Ureter (tissue), 1 donor: ENCODE measurements at regions not wholly inside any gene's neighbourhood (a gene's known extent, or its start where the extent isn't known, plus 50 kb on each side); places are given as distances from the start of the nearest gene placed in this dataset.
"Not testable (repeated sequence)": the region's sequence is repeated elsewhere in the genome, so short reads cannot be mapped to it uniquely, and the experiment has no call there.

ENCODE experiments used
- DNase-seq: peaks from one replicate; pipeline ENCODE4 v3.0.0-alpha.2; 2020; ENCODE audit warnings: low spot score
- donor health status: DM: yes; HTN: yes; CAD: no.

DNA sequence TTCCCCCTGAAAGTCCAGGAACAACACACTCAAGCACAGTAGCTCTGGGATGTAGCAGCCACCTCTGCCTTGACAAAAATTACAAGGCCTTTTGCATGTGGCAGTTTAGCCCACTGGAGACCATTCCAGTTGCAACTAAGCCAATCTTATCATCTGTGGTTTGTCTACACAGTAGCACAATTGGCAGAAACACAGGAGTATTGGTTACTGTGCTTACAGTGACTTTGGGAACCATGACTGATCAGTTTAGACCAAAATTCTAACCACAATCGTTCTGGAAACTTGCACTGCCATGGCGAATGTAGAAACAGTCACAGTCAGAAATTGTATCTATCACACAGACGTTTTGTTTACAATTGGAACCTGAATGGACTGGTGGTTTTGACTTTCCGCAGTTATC, 403.7 kb upstream of the MEIS1 start:
- no peak for DNase-seq

DNA sequence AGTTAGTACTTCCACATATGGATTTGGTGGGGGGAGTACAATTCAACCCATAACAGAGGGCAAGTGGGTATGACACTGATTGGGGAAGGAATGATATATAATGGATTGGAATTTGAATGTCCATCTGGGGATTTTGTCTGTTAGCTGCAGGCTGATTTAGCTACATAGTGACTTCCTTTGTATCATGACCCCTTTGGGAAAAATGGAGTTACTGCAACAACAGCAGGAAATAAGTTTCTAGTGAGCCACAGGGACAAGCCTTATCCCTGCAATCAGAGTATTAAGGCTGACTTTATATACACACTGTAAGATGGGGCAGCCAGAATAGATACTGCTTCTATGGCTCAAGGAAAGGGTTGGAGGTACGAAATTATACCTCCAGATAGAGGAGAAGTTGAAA, 404.4 kb upstream of the MEIS1 start:
- DNase-seq, result no peak

DNA sequence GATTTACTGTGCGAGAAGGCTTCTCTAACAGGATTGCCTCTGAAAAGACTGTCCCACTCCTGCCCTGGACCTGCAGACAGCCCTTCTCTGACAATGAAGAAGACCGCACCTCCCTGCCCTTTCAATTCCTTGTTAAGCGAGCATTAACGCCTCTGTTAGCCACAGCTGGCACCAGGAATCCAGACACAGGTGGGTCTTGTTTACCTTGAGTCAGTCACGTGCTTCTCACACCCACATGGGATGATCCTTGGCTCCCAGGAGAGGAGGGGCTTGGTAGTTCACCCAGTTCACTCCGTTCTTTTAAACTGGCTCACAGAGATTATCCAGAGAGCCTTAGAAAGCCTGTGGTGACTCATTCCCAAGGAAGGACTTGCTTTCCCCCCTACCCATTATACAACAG, 410.5 kb upstream of the MEIS1 start:
- no peak for DNase-seq

DNA sequence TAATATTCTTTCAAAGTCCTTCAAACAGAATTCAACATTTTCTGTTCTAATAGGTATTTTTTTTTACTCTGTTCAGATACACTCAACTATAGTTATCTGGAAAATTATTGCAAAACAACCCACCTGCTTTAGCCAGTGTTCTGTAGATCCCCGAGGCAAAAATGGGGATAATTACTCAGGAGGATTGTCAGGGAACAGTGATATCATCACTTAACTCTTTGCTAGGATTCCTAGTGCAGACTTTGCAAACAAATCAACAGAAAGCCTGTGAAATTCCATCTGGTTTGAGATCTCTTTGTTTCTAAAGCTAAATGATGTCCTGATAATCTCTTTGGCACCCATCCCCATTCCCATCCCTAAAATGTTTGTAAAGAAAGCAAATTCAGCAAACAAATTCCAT, 413.6 kb upstream of the MEIS1 start:
- no peak for DNase-seq

DNA sequence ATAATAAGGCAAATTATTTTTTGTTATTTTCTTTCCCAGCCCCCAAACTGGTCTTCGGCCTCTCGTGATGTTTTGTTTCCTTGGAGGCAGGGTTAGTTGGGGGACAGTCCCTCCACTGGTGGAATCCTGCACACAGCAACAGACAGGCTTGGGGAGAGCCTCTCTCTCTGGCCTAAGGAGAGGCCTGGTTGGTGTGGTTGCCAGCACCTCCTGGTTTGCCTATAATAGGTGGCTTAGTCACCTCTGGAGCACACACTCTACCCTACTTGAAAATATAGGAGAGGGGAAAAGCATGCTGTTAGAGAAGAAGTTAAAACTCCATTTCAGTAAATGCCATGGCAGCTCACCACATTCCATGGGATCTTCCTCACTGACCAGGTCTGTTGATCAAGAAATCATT, 417.2 kb upstream of the MEIS1 start:
- DNase-seq, result no peak

DNA sequence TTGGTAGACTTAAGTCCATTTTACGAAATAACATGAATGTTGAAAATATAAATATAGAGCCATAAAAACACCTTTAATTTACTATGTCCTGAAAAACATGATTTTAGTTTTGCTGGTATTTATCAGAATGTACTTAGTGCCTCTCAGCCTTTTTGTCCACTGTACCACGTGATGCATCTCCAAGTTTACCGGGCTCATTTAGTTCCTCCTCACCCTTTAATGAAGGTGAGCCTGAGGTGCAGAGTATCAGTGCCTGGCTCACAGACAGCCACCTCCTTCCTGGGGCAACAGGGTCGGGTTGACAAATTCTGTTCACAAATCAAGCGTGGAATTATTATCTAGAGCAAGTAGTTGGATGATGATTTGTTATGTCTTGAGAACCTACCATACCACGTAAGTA, 420.5 kb upstream of the MEIS1 start:
- DNase-seq, result no peak

DNA sequence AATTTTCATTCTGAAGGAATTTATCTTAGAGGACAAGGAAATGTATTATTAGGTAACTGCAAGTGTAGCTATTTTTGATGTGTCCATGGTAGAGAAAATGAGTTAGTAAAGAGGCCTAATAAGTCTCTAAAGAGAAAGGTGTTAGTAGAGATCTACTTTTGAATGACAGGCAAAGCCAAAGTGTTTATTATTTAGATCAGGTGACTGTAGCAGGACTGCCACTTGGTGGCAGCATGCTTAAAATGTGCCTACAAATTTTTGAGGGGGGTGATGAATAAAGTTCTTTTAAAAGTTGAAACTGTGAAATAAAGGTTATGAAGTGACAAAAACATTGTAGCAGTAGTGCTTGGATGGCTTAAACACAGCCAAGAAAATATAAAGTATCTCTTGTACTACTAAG, 421.5 kb upstream of the MEIS1 start:
- DNase-seq, result no peak

DNA sequence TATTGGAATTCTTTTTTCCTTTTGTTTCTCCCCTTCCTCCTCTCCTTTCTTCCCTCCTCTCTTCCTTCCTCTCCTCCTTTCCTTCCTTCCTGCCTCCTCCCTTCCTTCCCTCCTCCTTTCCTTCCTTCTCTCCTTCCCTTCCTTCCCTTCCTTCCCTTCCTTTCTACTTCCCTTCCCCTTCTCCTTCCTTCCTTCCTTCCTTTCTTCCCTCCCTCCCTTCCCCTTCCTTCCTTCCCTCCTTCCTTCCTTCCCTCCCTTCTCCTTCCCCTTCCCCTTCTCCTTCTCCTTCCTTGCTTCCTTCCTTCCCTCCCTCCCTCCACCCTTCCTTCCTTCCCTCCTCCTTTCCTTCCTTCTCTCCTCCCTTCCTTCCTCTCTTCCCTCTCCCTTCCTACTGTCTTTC, 431.0 kb upstream of the MEIS1 start:
- no peak for DNase-seq

DNA sequence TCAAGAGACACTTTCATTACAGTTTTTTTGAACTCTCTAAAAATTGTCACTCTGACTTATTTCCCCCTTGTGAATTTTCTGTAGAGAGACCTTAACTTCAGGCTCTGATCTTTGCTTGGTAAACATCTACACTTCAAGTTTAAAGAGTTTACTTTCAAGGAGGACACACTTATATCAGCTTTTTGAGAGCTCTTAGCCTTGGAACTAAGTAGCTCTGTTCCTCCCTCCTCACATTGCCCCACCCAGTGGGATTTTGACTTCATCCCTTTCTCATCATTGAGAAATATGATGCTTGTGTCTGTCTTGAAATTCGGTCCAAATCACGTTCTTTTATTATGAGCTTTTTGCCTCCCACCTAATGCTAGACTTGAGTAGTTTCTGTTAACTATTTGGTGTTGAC, 433.4 kb upstream of the MEIS1 start:
- DNase-seq, result no peak

DNA sequence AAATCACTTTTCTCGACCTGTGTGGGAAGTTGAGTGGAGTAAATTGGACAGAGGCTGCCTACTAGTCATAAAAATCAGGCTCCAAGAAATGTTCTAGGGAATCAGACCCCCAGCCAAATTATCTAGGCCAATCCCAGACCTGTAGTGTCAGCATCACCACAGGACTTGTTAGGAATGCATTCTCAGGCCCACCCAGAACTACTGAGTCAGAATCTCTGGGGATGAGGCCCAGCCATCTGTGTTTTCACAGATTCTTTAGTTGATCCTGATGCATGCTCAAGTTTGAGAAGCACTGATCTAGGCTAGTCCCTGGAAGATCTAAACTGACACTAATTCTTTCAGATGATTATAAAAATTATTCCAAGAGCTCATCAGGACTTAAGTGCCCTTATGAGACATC, 434.0 kb upstream of the MEIS1 start:
- DNase-seq, result no peak

DNA sequence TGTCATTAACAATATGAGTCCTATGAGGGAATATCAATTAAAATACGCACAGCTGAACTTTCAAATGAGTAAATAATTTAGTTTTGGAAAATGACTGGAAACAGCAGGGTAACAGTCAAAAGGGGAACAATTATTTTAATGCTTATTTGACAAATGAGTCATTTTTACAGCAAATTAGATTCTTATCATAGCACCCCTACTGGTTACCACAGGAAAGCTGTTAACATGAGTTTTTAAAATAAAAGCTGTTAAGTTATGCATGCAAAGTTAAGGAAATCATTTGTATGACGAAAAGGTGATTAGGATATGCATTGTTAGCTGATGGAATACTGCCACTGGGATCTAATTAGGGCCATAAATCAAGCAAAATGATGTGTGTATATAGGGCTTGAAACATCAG, 435.1 kb upstream of the MEIS1 start:
- no peak for DNase-seq

DNA sequence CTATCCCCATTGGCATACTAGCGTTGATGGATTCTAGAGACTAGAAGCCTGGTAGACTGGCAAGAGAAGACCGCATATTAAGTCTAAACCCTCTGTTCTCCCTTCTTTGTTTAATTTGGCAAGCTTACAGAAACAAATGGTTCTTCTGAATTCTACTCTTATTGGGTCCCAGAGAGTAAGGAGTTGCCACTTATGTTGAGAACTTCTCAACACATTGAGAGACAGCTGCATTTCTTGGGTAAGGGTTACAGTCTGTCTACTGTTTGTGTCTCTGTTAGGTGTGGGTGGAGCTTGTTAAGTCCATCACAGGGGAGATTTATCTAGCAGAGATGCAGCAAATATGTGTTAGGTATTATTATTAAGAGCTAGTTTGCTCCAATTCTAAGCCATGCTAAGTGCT, 435.8 kb upstream of the MEIS1 start:
- DNase-seq, result no peak

DNA sequence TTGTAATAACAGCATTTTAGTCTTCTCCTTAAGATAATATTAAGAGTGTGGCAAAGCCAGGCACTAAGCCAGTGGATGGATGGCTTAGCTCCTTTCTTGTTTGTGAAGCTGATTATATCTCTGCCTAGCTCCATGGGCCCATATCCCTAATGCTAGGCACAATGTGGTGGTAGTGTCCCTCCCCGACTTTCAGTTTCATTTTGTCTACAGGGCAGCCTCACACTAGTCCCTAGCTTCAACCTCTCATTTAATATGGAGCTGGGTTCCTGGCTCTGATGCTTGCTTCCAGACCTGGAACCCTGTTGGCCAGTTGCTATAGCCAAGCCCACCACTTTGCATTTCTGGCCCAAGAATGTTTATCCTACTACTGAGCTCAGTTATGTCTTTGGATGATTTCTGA, 437.0 kb upstream of the MEIS1 start:
- DNase-seq, result no peak

DNA sequence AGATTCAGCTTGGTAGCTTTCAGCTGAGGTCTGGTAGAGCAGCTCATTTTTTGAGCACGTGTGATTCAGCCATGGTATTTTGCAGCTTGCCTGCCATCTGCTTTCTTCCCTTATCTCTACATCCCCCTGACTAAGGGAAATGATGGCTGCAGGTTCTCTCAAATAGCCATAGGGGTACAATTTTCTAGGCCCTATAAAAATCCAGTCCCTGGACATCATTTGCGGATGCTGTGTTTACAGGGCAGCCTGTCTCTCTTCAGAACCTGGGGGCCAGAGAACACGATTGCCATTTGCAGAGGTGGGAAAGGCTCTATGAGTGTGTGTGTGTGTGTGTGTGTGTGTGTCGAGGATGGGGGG, 442.7 kb upstream of the MEIS1 start:
- DNase-seq, result no peak

DNA sequence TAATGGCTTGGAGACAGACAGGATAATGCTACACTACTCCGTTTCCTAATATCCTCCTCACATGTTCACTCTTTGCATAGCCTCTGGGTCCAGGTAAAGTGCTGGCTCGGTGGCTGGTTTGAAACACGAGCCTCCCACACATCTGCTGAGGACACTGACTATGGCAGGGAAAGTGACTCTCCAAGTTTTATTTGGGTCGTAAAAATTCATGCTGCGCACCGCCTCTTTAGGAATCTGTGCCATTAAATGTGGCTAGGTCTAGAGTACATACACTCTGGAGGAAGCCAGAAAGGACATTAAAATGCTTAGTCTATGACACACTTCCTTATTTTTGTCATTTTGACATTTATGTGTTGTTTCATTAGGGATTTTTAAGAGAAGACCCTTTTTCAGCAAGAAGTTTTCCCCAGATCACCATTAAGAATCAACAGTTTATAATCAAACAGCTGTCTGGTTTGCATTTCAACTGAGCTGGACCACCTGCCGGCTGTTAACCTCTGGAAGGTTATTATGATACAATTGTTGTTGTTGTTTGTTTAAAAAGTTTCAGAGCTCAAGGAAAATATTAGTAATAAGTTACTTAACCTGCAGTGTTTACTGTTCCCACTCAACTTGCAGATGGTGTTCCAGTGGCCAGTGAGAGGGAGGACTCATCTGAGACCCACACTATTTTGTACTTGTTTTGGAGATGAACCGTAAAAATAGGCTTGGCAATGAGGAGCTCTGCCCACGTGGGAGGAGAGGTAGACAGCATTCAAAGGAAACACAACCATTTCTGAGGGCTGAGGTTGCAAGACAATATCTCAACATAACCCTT, 443.3 kb upstream of the MEIS1 start:
- no peak for DNase-seq

DNA sequence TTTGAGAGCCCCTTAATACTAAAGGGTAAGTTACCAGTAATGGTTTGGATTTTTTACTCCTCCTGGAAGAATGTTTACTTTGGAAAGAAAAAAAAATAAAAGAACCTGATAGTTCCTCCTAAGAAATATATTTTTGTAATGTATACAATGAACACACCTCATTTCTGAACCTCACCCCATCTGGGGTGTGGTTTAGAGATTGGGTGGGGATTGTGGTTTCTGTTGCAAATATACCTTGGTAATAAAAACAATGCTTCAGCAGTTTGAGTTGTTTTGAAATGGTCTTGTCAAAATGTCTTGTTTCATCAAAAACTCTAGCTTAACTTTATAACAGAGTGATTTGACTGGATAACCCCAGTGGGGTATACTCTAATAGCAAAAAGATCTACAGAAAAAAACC, 448.9 kb upstream of the MEIS1 start:
- no peak for DNase-seq

DNA sequence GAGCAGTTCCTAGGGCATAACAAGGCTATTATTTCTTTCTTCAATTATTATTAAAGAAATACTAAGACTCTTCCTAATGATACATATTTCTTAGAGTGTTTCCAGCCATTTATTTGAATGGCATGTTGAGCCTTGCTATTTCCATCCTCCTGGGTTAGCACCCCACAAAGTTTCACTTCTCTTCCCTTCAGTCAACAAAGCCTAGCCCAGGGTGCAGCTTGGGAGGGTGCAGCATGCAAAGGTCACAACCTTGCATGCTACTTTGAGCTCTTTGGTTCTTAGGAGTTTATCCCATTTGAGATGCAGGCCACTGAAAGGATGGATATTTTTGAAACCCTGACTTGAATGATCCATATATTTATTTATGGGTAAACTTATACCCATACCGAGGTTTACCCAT, 454.4 kb upstream of the MEIS1 start:
- no peak for DNase-seq

DNA sequence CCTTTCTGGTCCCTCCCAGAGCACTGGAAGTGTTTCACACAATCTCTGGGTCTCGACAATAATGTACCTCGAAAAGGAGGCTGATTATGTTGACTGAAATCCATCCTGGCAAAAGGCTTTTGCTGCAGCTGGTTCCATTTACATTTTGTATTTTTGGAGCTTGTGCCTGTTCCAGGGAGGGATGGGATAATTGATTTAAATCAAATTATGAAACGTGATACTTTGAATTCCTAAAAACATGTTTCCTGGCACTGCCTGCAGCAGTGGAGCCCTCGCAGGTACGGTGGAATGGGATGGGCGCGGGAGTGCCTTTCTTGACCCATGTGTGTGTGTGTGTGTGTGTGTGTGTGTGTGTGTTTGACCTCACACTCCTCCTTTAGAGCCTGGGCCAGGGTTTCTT, 455.5 kb upstream of the MEIS1 start:
- DNase-seq, result no peak

DNA sequence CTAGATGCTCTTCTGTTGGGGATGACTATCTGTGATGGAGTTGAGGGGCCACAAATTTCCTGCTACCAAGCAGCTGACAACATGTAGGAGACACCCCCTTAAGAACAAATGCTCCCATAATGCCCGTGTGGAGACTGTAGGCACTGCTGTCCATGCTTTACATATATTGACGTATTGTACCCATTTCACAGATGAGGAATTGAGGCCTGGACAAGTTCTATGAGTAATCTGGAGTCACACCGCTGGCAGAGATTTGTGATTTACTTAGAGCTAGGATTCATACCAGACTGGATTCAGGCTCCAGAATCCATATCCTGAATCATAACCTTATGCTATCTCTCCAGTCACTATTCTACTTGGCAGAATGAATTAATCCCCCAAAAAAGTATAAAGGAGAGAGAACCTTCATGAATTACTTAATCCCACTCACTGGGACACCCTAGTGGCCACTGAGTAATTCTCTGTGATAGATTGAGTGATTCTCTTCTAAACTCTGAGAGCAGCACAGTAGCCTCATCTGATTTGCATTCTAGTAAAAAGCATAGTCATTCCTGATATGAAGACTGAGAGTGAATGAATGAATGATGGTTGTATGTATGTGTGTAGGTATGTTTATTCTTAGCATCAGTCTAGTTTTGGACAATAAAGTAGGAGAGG, 460.7 kb upstream of the MEIS1 start:
- no peak for DNase-seq

DNA sequence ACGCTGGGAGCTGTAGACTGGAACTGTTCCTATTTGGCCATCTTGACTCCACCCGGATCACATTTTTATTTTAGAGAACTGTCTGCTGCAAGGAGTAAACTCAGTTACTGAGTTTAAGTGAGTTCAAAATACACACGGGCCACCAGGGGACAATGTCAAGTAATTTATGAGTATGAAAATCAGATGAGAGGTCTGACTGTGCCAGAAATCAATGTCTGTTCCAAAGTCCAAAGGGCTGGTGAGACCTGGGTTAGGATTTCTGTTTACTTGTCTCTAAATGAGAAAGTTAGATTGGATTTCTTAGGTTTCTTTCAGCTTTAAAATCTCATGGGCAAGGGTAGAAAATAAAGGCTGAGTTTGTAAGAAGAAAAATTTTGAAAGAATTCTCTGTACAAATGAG, 465.8 kb upstream of the MEIS1 start:
- no peak for DNase-seq

DNA sequence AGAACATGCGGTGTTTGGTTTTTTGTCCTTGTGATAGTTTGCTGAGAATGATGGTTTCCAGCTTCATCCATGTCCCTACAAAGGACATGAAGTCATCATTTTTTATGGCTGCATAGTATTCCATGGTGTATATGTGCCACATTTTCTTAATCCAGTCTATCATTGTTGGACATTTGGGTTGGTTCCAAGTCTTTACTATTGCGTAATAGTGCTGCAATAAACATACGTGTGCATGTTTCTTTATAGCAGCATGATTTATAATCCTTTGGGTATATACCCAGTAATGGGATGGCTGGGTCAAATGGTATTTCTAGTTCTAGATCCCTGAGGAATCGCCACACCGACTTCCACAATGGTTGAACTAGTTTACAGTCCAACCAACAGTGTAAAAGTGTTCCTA, 471.6 kb upstream of the MEIS1 start:
- not testable (repeated sequence) for DNase-seq

DNA sequence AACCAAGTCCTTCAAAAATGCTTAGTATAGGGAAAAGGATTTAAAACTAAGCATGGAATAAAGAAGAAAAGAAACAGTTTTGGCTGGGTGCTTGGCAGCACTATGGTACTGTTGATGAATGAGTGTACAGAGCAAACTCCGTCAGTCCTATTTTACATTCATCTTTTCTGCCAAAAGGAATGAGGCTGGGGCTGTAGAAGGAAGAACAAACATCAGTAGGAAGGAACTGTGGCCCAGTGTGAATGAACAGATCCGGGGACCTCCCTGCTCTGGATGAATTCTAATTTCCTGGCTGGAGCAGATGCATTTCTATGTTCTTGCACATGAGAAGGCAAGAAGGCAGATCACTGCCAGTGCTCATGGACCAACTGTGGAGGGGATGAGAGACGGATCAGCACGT, 474.0 kb upstream of the MEIS1 start:
- no peak for DNase-seq

DNA sequence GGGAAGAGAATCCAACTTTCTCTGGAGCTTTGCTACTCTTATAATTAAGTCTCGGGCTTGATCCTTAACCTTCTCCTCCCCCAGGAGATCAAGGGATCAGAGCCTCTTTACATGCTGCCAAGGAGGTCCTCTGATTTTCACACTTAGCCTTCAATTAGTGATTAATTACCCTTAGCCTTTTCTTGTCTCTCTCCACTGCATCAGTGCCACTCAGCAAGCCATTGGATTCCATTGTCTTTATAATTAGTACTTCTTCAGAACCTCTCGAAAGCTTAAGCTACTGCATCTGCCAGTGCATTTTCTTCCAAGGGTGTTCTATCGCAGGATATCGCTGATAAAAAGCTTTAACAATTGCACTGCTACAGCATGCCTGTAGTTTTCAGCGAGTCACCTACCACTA, 477.0 kb upstream of the MEIS1 start:
- no peak for DNase-seq

DNA sequence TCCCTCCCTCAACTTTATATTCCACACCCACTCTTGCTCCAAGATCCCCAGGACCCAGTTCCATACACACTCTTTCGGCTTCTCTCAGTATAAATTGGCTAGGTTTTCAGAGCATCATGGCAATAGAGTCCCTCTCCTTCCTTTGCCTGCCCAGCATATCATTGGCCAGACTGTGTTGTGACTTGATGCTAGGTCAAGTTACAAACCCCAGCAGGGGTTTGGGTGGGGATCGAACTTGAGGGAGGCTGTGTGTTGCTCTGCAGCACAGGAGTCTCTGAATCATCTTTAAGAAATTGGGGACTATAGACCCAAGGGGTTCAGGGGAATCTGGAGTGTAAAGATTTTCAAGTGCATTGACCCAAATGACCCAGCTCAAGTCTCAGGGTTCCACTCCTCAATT, 477.5 kb upstream of the MEIS1 start:
- no peak for DNase-seq
